NCI-H748 treated with DMSO at 0.1 percent for 48 hours (cell line): ENCODE measurements at regions not wholly inside any gene's neighbourhood (a gene's known extent, or its start where the extent isn't known, plus 50 kb on each side); places are given as distances from the start of the nearest gene placed in this dataset.
"Not testable (repeated sequence)": the region's sequence is repeated elsewhere in the genome, so short reads cannot be mapped to it uniquely, and the experiment has no call there.

Experiments
- DNase-seq: peaks from one replicate; lab custom pipeline; 2025; lab: John Stamatoyannopoulos, UW

DNA sequence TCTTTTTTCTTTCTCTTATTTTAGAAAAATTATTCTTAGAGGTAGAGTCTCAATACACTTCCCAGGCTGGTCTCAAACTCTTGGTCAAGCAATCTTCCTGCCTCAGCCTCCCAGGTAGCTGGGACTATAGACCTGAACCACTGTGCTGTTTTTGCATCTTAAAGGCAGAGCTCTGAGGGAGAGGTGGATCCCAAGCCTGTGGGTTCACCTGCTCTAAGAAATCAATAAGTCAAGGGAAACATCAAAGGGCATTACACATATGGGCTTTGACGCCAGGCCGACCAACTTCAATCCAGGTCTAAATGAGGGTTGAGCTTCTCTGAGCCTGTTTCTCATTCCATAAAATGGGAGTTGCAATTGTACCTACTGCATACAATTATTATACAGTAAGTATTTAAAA lies 223.9 kb downstream of the LY86 start:
- no peak for DNase-seq

DNA sequence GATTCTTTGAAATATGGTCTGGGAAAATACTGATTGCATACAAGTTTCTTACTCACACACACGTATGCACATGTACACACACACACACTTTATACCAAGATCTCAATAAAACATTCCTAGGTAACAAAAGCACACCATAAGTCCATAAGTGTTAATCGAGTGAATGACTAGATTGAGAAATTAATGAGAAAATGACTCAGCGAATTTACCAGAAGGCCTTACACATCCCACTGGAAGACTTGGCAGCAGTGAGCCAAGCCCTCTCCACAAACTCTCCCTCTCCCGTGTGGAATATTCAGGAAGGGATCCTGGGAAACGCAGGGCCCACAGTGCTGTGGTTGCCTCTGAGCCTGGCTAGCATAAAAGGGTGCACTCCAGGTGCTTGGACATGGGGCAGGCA lies 227.2 kb downstream of the LY86 start:
- no peak for DNase-seq

DNA sequence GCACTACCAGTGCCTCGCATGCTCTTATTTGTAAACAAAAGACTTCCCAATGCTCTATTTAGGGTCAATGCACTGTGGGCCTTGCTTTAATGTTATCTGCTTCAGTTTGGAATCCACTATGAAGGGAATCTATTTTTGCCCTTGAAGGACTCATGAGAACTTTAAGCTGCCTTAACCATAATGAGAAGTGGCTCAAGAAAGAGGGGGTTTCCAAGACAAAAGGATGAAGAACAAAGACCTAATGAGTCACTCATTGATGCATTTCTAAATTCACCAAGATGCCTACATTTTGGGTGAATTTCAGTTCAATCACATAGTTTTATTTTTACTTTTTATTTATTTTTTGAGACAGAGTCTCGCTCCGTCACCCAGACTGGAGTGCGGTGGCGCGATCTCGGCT lies 228.2 kb downstream of the LY86 start:
- no peak for DNase-seq

DNA sequence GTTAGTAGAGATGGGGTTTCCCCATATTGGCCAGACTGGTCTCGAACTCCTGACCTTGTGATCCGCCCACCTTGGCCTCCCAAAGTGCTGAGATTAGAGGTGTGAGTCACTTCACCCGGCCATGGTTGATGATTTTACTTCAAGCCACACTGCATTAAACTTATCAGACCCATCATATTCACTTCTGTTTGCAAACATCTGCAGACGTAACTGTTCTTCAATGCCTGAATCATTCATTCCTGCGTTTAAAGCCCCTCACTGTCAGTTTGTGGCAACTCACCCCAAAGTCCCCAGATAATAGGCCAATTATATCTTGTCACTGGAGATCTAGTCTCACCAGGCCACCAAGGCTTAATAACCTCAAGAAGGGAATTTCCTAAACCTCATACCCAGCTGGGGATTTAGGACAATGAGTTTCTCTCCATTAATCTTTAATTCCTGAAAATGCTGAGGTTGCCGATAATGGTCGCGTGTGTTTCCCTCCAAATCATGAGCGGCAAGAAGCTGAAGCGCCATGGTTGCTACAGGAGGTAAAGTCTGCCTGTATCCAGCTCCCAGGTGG lies 229.6 kb downstream of the LY86 start:
- DNase-seq: no peak

DNA sequence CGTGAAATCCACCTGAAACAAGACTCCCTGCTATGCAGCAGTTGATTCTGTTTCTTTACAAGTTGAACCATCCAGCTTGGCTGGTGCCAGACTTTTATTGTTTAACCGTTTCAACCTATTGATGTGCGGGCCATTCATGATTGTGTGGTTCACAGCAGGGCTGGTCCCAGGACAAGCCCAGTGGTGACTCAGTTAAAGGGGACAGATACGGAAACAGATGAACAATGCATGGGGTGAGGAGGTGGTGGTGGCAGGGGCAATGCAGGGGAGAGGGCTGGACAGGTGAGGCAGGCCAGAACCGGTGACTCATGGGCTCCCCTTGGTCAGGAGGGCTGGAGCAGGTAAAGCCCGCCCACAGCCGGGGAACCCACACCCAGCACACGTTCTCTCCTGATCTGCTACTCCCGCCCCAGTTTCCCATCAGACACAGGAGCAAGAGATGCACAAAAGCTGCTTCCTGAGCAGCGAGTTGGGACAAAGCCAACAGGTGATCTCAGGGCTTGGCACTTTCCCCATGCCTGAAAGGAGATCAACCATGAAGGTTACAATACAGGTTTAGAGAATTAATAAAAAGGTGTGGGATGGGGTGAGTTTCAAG lies 232.2 kb downstream of the LY86 start:
- peak; percentile 40 for DNase-seq

DNA sequence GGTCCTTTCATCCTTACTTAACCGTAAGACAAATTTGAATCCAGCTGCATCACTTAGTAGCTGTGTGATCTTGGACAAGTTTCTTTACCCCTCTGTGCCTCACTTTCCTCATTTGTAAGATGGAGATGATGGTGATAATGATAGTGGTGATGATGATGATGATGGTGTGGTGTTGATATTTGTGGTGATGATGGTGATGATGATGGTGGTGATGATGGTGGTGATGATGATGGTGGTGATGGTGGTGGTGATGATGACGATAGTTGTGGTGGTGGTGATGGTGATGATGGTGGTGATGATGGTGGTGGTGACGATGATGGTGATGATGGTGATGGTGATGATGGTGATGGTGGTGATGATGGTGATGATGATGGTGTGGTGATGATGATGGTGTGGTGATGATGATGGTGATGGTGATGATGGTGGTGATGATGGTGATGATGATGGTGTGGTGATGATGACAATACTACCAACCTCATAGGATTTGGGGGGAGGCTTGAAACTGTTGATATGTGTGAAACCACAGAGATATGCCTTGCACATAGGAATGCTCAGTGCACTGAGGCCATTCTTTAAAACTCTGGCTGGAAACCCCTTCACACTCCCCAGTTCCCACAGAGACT lies 233.2 kb downstream of the LY86 start:
- no peak for DNase-seq

DNA sequence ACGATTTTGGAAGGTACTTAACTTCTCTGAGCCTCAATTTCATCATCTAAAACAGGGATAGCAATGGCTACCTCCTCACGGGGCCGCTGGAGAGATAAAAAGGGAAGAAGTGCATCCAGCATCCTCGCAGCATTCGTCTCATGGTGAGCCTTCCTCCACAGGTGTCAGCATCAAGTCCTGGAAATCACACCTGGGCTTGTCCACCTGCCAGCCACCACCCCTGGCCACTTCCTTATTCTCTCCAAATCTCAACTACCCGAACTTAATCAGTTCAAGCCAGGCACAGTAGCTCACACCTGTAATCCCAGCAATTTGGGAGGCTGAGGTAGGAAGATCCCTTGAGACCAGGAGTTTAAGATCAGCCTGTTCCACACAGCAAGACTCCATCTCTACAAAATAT lies 234.5 kb downstream of the LY86 start:
- no peak for DNase-seq

DNA sequence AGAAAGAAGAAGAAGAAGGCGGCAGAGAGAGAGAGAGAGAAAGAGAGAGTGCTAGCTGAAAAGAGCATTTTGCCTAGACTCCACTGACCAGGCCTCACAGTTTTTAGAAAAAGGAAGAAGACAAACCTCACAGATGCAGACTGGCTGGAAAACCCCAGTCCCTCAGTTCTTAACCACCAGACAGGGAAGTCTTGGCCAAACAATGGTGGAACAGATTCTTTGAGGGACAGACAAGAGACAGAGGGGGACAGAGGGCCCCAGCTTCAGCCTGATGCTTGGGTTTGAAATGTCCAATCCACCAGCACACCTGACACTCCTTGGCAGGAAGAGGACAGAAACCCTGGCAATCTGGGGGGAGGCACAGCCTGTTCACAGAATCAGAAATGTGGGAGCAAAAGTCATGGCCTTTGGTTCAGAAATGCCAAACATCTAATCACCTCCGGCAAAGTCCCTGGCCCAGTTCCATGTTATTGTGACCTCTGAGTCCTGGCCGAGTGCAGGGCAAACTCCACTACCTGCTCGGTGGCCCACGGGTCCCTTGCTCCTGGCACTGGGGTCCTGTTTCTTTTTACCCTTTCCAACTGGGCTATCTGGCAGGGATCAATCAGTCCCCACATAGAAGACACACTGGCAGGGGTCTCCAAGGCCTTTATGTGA lies 235.2 kb downstream of the LY86 start:
- DNase-seq: no peak

DNA sequence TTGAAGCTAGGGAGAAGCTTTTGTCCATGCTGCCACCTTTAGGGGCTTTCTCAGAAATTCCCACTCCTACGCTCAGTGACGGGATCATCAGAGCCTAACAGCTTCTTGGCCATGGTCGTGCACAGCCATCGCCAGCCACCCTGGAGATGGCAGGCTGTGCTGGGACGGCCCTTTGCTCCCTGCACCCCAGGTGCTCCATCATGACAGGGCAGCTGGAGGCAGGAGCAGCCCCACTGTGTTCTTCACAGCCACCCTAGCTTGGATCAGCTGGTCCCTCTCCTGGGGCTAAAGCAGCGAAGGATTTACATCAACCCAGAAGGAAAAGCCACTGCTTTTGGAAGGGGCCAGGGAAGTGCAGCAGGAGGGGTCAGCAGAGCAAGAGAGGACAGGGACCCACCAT lies 235.9 kb downstream of the LY86 start:
- DNase-seq: no peak

DNA sequence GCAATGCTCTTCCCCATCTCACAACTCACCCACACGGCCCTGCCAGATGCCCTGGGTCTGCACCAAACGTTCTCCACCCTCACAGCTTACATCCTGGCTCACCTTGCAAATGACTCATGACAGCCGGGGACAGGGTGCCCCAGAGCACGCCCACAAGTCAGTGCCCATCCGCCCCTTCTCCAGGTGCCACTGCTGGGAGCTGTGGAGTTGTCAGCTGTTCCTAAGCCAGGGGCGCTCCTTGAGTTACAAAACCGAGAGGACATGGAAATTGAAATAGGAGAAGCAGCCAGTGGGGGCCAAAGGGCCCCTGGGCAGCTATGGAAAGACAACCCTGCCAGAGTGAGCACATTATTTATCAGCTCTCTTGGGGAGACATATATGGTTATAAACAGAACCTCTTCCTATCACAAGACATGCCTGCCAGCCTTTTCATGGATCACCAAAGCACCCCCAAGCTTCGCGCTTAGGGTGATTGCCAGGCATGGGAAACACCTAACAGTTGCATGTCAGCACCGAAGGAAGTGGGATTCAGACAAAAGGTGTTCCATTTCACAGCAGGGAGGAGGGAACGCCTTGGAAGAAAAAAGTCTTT lies 236.8 kb downstream of the LY86 start:
- no peak for DNase-seq

DNA sequence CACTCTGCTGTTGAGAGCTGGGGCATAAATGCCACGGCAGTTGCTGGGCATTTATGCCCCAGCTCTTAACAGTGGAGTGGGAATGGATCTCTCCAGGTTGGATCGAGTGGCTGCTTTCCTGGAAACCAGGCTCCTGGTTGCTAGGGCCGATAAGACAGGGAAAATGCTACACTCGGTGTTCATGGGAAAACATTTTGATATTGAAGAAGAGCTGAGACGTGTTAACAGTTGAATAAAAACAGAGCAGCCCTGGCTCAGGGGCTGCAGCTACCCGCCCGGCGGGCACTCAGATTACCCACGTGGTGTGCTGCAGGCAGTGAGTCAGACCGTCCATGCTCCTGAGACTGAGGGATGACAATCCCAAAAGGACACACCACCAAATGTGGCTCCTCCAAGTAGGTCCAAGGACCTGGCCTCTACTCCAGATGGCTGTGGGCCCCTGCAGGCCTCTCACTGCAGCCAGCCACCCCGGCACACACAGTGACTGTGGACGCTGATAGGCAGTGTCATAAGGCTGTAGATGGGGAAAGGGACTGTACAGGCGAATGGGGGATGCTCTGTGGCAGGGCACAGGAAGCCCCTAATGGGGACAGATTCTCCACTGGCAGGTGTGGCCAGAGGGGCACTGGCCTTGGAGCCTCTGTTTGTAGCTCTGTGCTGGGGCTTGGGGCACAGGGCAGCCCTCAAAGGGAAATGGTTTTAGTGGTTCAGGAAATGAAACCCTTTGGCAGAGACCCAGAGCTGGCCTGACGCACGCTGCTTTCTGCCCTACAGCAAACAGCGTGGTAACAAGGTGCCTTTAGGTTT lies 237.8 kb downstream of the LY86 start:
- no peak for DNase-seq

DNA sequence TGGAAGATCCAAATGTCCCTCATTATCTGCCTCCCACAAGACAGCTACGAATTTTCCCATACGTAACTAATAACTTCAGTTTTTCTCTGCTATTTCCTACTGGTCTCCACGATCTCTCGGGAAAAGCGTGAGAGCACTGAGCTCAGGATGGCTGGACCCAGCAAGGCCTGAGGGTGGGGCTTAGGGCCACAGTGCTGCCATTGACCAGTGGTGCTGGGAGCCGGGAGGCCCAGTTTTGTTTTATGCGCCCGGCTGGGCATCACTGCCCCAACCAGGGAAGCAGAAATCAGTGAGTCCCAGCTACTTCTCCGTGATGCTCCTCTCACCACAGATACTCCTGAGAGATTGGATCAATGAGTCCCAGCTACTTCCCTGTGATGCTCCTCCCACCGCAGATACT lies 238.4 kb downstream of the LY86 start:
- DNase-seq: no peak

DNA sequence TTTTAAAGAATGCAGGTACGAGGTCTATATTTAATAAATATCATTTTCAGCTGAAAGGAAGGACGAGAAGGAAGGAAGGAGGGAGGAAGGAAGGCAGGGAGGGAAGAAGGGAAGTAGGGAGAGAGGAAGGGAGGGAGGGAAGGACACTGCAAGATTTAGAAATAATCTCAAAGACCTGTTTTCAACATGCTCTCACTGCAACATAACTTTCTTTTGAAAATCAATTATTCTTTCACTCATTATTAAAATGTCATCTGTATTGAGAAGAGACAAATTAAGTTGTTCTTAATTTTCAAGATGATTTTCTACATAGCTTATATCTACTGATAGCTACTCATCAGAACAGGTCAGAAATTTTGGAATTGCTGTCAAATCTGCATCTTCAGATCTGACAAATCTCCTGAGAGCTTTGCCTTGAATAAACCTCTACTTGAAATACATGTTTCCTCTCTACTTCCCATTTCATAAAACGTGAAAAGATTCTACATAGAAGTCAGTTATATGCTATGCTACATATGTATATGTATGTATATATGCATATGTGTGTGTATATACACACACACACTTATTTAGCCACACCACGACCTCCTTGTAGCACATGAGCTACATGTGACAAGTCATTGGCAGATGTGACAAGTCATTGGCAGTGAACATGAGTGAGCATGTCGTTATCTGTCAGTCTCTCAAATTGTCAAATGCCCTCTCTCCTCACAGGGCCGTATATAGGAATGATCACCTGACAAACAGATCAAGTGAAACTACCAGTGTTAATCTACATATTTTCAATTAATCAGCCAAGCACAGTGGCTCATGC lies 241.6 kb downstream of the LY86 start:
- DNase-seq: no peak

DNA sequence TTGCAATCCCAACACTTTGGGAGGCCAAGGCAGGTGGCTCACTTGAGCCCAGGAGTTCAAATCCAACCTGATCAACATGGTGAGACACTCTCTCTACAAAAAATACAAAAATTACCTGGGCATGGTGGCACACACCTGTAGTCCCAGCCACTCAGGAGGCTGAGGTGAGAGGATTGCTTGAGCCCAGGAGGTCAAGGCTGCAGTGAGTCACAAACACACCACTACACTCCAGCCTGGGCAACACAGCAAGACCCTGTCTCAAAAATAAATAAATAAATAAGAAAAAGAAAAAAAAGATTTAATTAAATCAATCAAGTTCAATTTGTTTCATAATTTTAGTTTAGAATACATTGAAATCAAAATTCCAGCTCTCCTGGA lies 242.2 kb downstream of the LY86 start:
- not testable (repeated sequence) for DNase-seq

DNA sequence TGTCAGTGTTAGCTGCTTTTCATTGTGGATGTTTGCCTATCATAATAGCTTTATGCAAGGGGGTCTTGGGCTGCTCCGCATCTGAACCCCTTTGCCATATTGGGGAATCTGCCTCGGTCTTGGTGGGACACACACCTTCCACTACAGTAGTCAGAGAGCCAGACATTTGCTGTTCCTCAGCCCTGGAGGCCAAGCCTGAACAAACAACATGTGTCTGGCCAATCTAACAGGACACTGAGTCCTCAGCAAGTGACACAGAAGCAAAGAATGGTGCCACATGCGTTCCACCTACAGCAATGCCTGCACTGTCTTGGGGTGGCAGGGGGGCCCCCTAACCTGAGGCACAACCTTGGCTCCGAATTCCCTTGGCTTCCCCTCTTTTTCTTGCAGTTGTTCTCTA lies 243.9 kb downstream of the LY86 start:
- DNase-seq: no peak

DNA sequence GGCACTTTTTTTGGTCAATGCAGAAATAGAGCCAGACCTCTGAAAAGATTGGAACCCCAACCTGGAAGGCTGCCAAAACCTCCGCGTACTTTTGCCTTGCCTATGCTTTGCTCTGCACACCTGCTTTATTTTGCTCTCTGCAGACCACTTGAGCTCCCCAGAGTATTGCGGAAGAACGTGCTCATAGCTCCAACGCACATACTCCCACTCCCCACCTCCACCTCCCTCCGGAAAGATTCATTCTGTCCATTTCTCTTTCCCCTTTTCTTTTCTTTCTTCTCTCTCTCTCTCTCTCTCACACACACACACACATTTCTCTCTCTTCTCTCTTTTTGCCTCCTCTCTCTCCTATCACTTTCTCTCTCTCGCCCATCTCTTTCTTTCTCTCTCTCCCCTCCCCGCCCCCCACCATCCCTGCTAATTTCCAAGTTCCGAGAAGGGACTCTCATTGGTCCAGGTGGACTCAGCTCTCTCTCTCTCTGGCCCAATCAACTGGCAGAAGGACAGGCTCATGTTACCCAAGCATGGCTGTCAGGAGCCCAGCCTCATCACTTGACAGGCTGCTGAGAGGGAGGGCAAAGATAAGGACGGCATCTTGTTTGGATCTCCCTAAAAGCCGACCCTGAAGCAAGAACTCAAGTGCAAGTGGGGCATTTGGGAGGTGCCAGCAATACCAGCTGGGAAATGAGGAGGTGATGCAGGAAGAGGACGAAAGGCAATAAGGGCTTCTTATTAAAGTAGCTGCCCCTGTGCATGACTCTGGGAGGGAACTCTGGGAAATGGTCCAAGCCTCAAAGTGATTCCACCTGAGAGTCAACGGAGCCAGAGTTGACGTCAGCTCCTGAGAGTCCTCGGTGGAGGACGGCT lies 246.1 kb downstream of the LY86 start:
- DNase-seq: peak; percentile 77

DNA sequence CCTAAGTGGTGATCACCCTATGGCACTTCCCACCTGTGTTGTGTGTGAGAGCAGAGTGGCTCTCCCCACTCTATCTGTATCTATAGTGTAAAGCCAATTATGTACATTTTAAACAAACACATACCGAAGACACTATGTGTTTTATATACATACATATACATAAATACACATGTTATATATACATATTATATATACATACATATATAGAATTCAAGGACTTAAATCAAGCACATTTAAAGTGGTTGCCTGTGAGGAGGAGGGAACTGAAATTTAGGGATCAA lies 246.6 kb downstream of the LY86 start:
- DNase-seq: no peak

DNA sequence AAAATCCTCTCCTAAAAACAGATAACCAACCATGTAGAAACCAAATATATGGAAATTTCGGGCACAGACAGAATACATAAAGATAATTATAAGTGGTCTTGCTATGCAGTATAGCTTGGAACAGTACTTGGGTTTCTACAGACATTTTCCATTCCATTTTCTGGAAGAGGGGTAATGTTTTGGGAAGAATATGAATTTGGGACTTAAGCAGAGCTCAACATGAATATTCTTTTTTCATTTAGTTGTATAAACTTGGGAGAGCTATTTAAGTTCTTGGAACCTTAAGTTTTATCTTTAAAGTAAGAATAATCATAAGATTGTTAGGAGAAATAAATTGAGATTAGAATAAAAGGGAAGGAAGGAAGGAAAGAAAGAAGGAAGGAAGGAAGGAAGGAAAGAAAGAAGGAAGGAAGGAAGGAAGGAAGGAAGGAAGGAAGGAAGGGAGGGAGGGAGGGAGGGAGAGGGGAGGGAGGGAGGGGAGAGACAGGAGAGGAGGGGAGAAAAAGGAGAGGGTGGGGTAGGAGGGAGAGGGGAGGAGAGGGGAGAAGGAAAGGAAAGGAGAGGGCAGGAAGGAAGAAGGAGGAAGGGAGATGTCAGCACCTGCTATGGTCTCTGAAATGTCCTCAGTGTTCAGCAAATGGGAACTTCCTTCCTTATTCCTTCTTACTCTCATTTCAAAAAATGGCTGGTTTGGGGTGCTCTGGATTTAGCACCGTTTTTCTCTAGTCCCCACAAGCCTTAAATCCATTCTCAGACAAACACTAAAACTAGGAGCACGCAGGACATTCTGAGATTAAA lies 248.3 kb downstream of the LY86 start:
- no peak for DNase-seq

DNA sequence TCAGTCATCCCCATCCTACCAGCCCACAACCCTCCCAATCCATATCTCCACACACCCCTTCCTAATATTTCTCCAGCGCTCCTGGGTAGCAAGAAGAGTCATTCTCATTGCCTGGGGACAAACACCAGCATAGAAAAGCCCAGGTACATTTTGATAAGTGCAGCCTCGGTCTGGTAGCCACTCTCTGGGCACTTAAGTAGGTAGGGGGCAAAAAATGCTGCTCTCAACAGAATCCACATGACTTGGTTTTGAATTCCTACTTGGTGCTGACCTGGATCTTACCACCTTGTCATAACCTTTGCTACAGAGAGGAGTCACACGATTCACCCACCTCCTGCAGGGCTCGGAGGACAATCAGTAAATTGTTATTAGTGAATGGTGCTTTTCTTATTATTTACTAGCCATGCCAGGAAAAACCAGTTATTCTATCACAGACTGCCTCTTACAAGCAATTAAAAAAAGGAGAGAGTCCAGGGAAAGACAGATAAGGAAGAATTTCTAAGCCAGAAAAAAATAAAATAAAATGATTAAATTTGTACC lies 249.1 kb downstream of the LY86 start:
- DNase-seq: no peak
